GM23338 (cell line): ENCODE measurements at regions not wholly inside any gene's neighbourhood (a gene's known extent, or its start where the extent isn't known, plus 50 kb on each side); places are given as distances from the start of the nearest gene placed in this dataset.
A peak's percentile ranks its signal among the peaks of the same experiment; 100 is the strongest.

Experiments used
- ATAC-seq: fragments of 200-7000 bp; cut with Tn5 transposase; 3 replicates; pipeline ENCODE4 v1.9.1; 2020
- DNase-seq: peaks from one replicate; pipeline ENCODE4 v3.0.0-alpha.2; 2015; ENCODE audit warnings: low spot score
- H2AFZ ChIP-seq: fragments of 200-600 bp; sonication (generic); 2 replicates; pipeline ENCODE4 v1.8.0; 2016; ENCODE audit warnings: antibody characterized with exemption, mild to moderate bottlenecking, moderate library complexity
- H3F3A ChIP-seq: fragments of 200-600 bp; sonication (generic); replicated peaks from 2 replicates; pipeline ENCODE4 v1.8.0; 2017; ENCODE audit warnings: antibody characterized with exemption, mixed run types, low read depth
- H3K27ac ChIP-seq: fragments of 200-600 bp; sonication (generic); 2 replicates; pipeline ENCODE4 v1.6.1; 2016; ENCODE audit warnings: low read depth
- H3K27me3 ChIP-seq: fragments of 200-600 bp; sonication (generic); 2 replicates; pipeline ENCODE4 v1.8.0; 2016; ENCODE audit warnings: mild to moderate bottlenecking, mixed run types, moderate library complexity; ENCODE audit not compliant: insufficient read depth
- H3K36me3 ChIP-seq: fragments of 200-600 bp; sonication (generic); 2 replicates; pipeline ENCODE4 v1.8.0; 2016; ENCODE audit warnings: mild to moderate bottlenecking; ENCODE audit not compliant: insufficient read depth
- H3K4me1 ChIP-seq: fragments of 200-600 bp; sonication (generic); 2 replicates; pipeline ENCODE4 v1.8.0; 2016; ENCODE audit warnings: mild to moderate bottlenecking, moderate library complexity; ENCODE audit not compliant: insufficient read depth
- H3K4me2 ChIP-seq: fragments of 200-600 bp; sonication (generic); 2 replicates; pipeline ENCODE4 v1.7.1; 2017; ENCODE audit warnings: mixed run types
- H3K4me3 ChIP-seq: fragments of 200-600 bp; sonication (generic); 2 replicates; pipeline ENCODE4 v1.6.1; 2016; ENCODE audit warnings: mixed run types
- H3K79me2 ChIP-seq: fragments of 200-600 bp; sonication (generic); replicated peaks from 2 replicates; pipeline ENCODE4 v1.8.0; 2017; ENCODE audit warnings: mild to moderate bottlenecking; ENCODE audit not compliant: insufficient read depth
- H3K9me2 ChIP-seq: fragments of 200-600 bp; sonication (generic); 2 replicates; pipeline ENCODE4 v1.8.0; 2017; ENCODE audit not compliant: insufficient read depth
- H4K20me1 ChIP-seq: fragments of 200-600 bp; sonication (generic); replicated peaks from 2 replicates; pipeline ENCODE4 v1.8.0; 2017; ENCODE audit warnings: mild to moderate bottlenecking; ENCODE audit not compliant: insufficient read depth
- H3K27ac Mint-ChIP-seq: 2 replicates; pipeline ENCODE4 v1.8.0; 2020; ENCODE audit warnings: inconsistent platforms, mild to moderate bottlenecking, moderate library complexity, mixed read lengths
- H3K27me3 Mint-ChIP-seq: 3 replicates; pipeline ENCODE4 v1.8.0; 2022; ENCODE audit warnings: low read depth, mild to moderate bottlenecking, moderate library complexity, mixed read lengths, inconsistent platforms; ENCODE audit not compliant: insufficient read depth, poor library complexity
- H3K36me3 Mint-ChIP-seq: 3 replicates; pipeline ENCODE4 v1.8.0; 2021; ENCODE audit warnings: low read depth, mild to moderate bottlenecking, inconsistent platforms, moderate library complexity, mixed read lengths
- H3K4me1 Mint-ChIP-seq: 3 replicates; pipeline ENCODE4 v1.8.0; 2020; ENCODE audit warnings: mild to moderate bottlenecking, inconsistent platforms, mixed read lengths
- H3K4me3 Mint-ChIP-seq: 3 replicates; pipeline ENCODE4 v1.8.0; 2021; ENCODE audit warnings: moderate library complexity, mild to moderate bottlenecking, inconsistent platforms, mixed read lengths
- H3K9me3 Mint-ChIP-seq: 3 replicates; pipeline ENCODE4 v1.8.0; 2020; ENCODE audit warnings: moderate library complexity, mild to moderate bottlenecking, inconsistent platforms, mixed read lengths
- CREB1 ChIP-seq: fragments of 250-450 bp; sonication (Bioruptor Pico); IDR thresholded peaks from 2 replicates; pipeline ENCODE4 v1.5.0; 2020; ENCODE audit warnings: low read depth, mild to moderate bottlenecking, moderate library complexity
- CTCF ChIP-seq, 2 experiments: fragments of 200-600 bp in 1 of 2; sonication (generic) in 1 of 2; conservative IDR thresholded peaks; 2 replicates each; pipeline versions ENCODE4 v1.5.1 to v1.6.1; 2016 to 2017; ENCODE audit warnings: antibody characterized with exemption in 2 of 2, low read depth in 2 of 2, mild to moderate bottlenecking in 2 of 2, moderate library complexity in 1 of 2
- NANOG ChIP-seq: IDR thresholded peaks from 2 replicates; pipeline ENCODE4 v1.6.1; 2016; ENCODE audit warnings: antibody characterized with exemption, borderline replicate concordance
- POLR2AphosphoS5 ChIP-seq: IDR thresholded peaks from 2 replicates; pipeline ENCODE4 v1.6.1; 2016; ENCODE audit warnings: antibody characterized with exemption, low read depth
- REST ChIP-seq: IDR thresholded peaks from one replicate; pipeline ENCODE4 v1.6.1; 2018; ENCODE audit warnings: antibody characterized with exemption; ENCODE audit not compliant: unreplicated experiment
- ZNF331 ChIP-seq: fragments of 250-450 bp; sonication (Bioruptor Pico); IDR thresholded peaks from 2 replicates; pipeline ENCODE4 v1.5.0; 2020; ENCODE audit warnings: low read depth, mild to moderate bottlenecking, moderate library complexity
- ZNF462 ChIP-seq: fragments of 250-450 bp; sonication (Bioruptor Pico); IDR thresholded peaks from 2 replicates; pipeline ENCODE4 v1.5.0; 2020; ENCODE audit warnings: mild to moderate bottlenecking, moderate library complexity

- H3K4me3 ChIP-seq: no peak overlapping the region
- H3K9me2 ChIP-seq: peaks cover 2% of the 10 kb centered on the region; the same call in 1 of the 2 replicates
- no peaks in the 10 kb centered on the region for H3F3A ChIP-seq
- H3K36me3 Mint-ChIP-seq: no peaks in the 10 kb centered on the region
- no peaks in the 10 kb centered on the region for H3K36me3 ChIP-seq
- no peak overlapping the region for H3K27ac Mint-ChIP-seq
- ATAC-seq: no peak
- peaks cover 20% of the 10 kb centered on the region for H3K4me1 ChIP-seq
- H3K9me3 Mint-ChIP-seq: no peaks in the 10 kb centered on the region; the same call in 2 of the 3 replicates
- TF ChIP-seq ZNF462 (CRISPR knock-in tag): no peak
- no peak for TF ChIP-seq NANOG
- TF ChIP-seq ZNF331 (CRISPR knock-in tag): no peak
- TF ChIP-seq POLR2AphosphoS5: no peak
- TF ChIP-seq CREB1: no peak
- no peak for TF ChIP-seq CTCF (conservative IDR thresholded peaks at IDR 0.05; ENCODE audit: low read depth in 2 of 2)
- TF ChIP-seq REST: no peak
- H3K4me3 Mint-ChIP-seq: no peak overlapping the region
- H2AFZ ChIP-seq: peak overlapping the region; percentile 52; the same call in 1 of the 2 replicates
- peaks cover 7% of the 10 kb centered on the region for H3K4me1 Mint-ChIP-seq
- H3K27me3 ChIP-seq: no peaks in the 10 kb centered on the region
- H3K4me2 ChIP-seq: no peak overlapping the region
- DNase-seq: no peak
- H4K20me1 ChIP-seq: no peaks in the 10 kb centered on the region
- no peaks in the 10 kb centered on the region for H3K79me2 ChIP-seq
- H3K27ac ChIP-seq: no peak overlapping the region
- peaks cover 1% of the 10 kb centered on the region for H3K27me3 Mint-ChIP-seq
These were observed 74.6 kb downstream of the FEM1C start for GRCh38 chr5:115469904-115470516.
